NOMO-1 (cell line): ENCODE measurements at regions not wholly inside any gene's neighbourhood (a gene's known extent, or its start where the extent isn't known, plus 50 kb on each side); places are given as distances from the start of the nearest gene placed in this dataset.
"Not testable (repeated sequence)": the region's sequence is repeated elsewhere in the genome, so short reads cannot be mapped to it uniquely, and the experiment has no call there.

ENCODE experiments used
- DNase-seq, 2 experiments: peaks; one replicate each; lab custom pipeline; 2025; ENCODE audit not compliant: unreplicated experiment in 2 of 2; lab: John Stamatoyannopoulos, UW

- DNase-seq, result no peak
Observed at GRCh38 chr6:9248133-9248532, 812.8 kb upstream of the SLC35B3 start.

- DNase-seq, result no peak
Observed at GRCh38 chr6:9240861-9241260, 805.5 kb upstream of the SLC35B3 start.

- no peak for DNase-seq
Observed at GRCh38 chr6:9236443-9236842, 801.1 kb upstream of the SLC35B3 start.

GRCh38 chr6:9233686-9234085 lies 798.3 kb upstream of the SLC35B3 start:
- no peak for DNase-seq

- DNase-seq, result no peak
Observed at GRCh38 chr6:9233226-9233625, 797.9 kb upstream of the SLC35B3 start.

GRCh38 chr6:9225441-9225871 lies 790.1 kb upstream of the SLC35B3 start:
- DNase-seq, result no peak

GRCh38 chr6:9224539-9224938 lies 789.2 kb upstream of the SLC35B3 start:
- no peak for DNase-seq

- DNase-seq, result not testable (repeated sequence)
Observed at GRCh38 chr6:9213717-9214116, 778.4 kb upstream of the SLC35B3 start.

- DNase-seq, result no peak
Observed at GRCh38 chr6:9208966-9209365, 773.6 kb upstream of the SLC35B3 start.

- no peak for DNase-seq
Observed at GRCh38 chr6:9205645-9206044, 770.3 kb upstream of the SLC35B3 start.

GRCh38 chr6:9204171-9204570 lies 768.8 kb upstream of the SLC35B3 start:
- no peak for DNase-seq

GRCh38 chr6:9200712-9201111 lies 765.4 kb upstream of the SLC35B3 start:
- no peak for DNase-seq

GRCh38 chr6:9197726-9198125 lies 762.4 kb upstream of the SLC35B3 start:
- no peak for DNase-seq

GRCh38 chr6:9195322-9195721 lies 760.0 kb upstream of the SLC35B3 start:
- no peak for DNase-seq

- no peak for DNase-seq
Observed at GRCh38 chr6:9192405-9192909, 757.1 kb upstream of the SLC35B3 start.

GRCh38 chr6:9186148-9186547 lies 750.8 kb upstream of the SLC35B3 start:
- no peak for DNase-seq

- DNase-seq, result no peak
Observed at GRCh38 chr6:9178071-9178470, 742.7 kb upstream of the SLC35B3 start.

- DNase-seq, result no peak
Observed at GRCh38 chr6:9173229-9173628, 737.9 kb upstream of the SLC35B3 start.

- DNase-seq, result no peak
Observed at GRCh38 chr6:9172096-9172495, 736.8 kb upstream of the SLC35B3 start.

- DNase-seq, result no peak
Observed at GRCh38 chr6:9168669-9169068, 733.3 kb upstream of the SLC35B3 start.

- no peak for DNase-seq
Observed at GRCh38 chr6:9161731-9162130, 726.4 kb upstream of the SLC35B3 start.

GRCh38 chr6:9159051-9159450 lies 723.7 kb upstream of the SLC35B3 start:
- no peak for DNase-seq

GRCh38 chr6:9155836-9156235 lies 720.5 kb upstream of the SLC35B3 start:
- DNase-seq, result no peak
